Dermis microvascular lymphatic vessel endothelial cell (primary cell): ENCODE measurements at regions not wholly inside any gene's neighbourhood (a gene's known extent, or its start where the extent isn't known, plus 50 kb on each side); places are given as distances from the start of the nearest gene placed in this dataset.
"Not testable (repeated sequence)": the region's sequence is repeated elsewhere in the genome, so short reads cannot be mapped to it uniquely, and the experiment has no call there.

Experiments
- DNase-seq, 2 donors: peaks; one replicate each; pipeline versions ENCODE4 v3.0.0 to v3.0.0-alpha.2; 2010; ENCODE audit warnings: low read depth in 2 of 2

- no peak for DNase-seq
These were observed 595.4 kb downstream of the SLC16A7 start for GRCh38 chr12:60191271-60191670.

GRCh38 chr12:60191676-60192359, 596.0 kb downstream of the SLC16A7 start:
- no peak for DNase-seq

- DNase-seq, result no peak
These were observed 598.8 kb downstream of the SLC16A7 start for GRCh38 chr12:60194678-60195077.

- no peak for DNase-seq
These were observed 599.7 kb downstream of the SLC16A7 start for GRCh38 chr12:60195483-60195882.

- no peak for DNase-seq
These were observed 600.5 kb downstream of the SLC16A7 start for GRCh38 chr12:60196366-60196765.

- no peak for DNase-seq
These were observed 601.8 kb downstream of the SLC16A7 start for GRCh38 chr12:60197589-60197988.

- DNase-seq, result no peak
These were observed 606.1 kb downstream of the SLC16A7 start for GRCh38 chr12:60201891-60202290.

- DNase-seq, result no peak
These were observed 609.7 kb downstream of the SLC16A7 start for GRCh38 chr12:60205500-60205899.

GRCh38 chr12:60209521-60209920, 613.7 kb downstream of the SLC16A7 start:
- no peak for DNase-seq

- DNase-seq, result no peak
These were observed 614.1 kb downstream of the SLC16A7 start for GRCh38 chr12:60209933-60210332.

GRCh38 chr12:60210756-60211155, 614.9 kb downstream of the SLC16A7 start:
- DNase-seq, result no peak

- DNase-seq, result no peak
These were observed 615.4 kb downstream of the SLC16A7 start for GRCh38 chr12:60211244-60211643.

- DNase-seq, result no peak
These were observed 616.6 kb downstream of the SLC16A7 start for GRCh38 chr12:60212159-60213000.

GRCh38 chr12:60213272-60213671, 617.4 kb downstream of the SLC16A7 start:
- DNase-seq, result not testable (repeated sequence)

GRCh38 chr12:60216226-60216625, 620.4 kb downstream of the SLC16A7 start:
- DNase-seq, result no peak

- no peak for DNase-seq
These were observed 627.4 kb downstream of the SLC16A7 start for GRCh38 chr12:60223242-60223641.

- DNase-seq, result no peak
These were observed 629.6 kb downstream of the SLC16A7 start for GRCh38 chr12:60225216-60226000.

GRCh38 chr12:60227916-60228315, 632.1 kb downstream of the SLC16A7 start:
- no peak for DNase-seq

- DNase-seq, result no peak
These were observed 634.2 kb downstream of the SLC16A7 start for GRCh38 chr12:60230056-60230455.

- DNase-seq, result no peak
These were observed 635.5 kb downstream of the SLC16A7 start for GRCh38 chr12:60231303-60231702.

GRCh38 chr12:60231976-60232907, 636.4 kb downstream of the SLC16A7 start:
- DNase-seq, result no peak
